BE2C (cell line): ENCODE measurements at regions not wholly inside any gene's neighbourhood (a gene's known extent, or its start where the extent isn't known, plus 50 kb on each side); places are given as distances from the start of the nearest gene placed in this dataset.

Source experiments
- DNase-seq: peaks from one replicate; pipeline ENCODE4 v3.0.0-alpha.2; 2020
- H3K27me3 ChIP-seq: fragments of 250-450 bp; sonication (Bioruptor Pico); 2 replicates; pipeline ENCODE4 v1.5.1; 2020; ENCODE audit warnings: mild to moderate bottlenecking
- H3K36me3 ChIP-seq: fragments of 250-450 bp; sonication (Bioruptor Pico); 2 replicates; pipeline ENCODE4 v1.5.1; 2020; ENCODE audit warnings: mild to moderate bottlenecking
- H3K4me1 ChIP-seq: fragments of 250-450 bp; sonication (Bioruptor Pico); 2 replicates; pipeline ENCODE4 v1.5.1; 2020
- H3K4me3 ChIP-seq: 2 replicates; pipeline ENCODE4 v1.5.1; 2011; ENCODE audit warnings: low read depth, low read length
- H3K9me3 ChIP-seq: fragments of 250-450 bp; sonication (Bioruptor Pico); 2 replicates; pipeline ENCODE4 v1.5.1; 2020
- CTCF ChIP-seq: IDR thresholded peaks from 2 replicates; pipeline ENCODE4 v1.5.1; 2012; ENCODE audit warnings: mild to moderate bottlenecking, low read depth, low read length

- no peak overlapping the region for H3K4me3 ChIP-seq
- H3K9me3 ChIP-seq, result no peaks in the 10 kb centered on the region
- peaks cover 15% of the 10 kb centered on the region for H3K4me1 ChIP-seq
- no peaks in the 10 kb centered on the region for H3K36me3 ChIP-seq
- no peaks in the 10 kb centered on the region for H3K27me3 ChIP-seq
- TF ChIP-seq CTCF, result no peak
- peak; percentile 62 for DNase-seq
Observed at GRCh38 chr13:72314210-72314609, 413.2 kb downstream of the MZT1 start.

DNA sequence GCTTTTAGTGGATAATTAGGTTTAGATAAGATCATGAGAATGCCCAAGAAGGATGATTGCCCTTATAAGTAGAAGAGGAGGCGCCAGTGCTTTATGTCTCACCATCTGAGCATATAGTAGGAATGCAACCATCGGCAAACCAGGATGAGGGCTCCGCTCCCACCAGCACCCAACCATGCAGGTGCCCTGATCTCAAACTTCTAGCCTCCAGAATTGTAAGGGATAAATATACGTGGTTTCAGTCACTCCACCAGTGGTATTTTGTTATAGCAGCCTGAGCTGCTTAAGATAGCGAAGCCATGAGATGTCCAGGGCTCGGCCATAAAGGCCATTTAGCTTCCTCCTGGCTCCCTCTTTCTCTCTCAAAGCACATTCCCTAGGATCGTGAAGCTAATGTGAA is 413.9 kb downstream of the MZT1 start:
- H3K27me3 ChIP-seq, result no peaks in the 10 kb centered on the region
- H3K9me3 ChIP-seq, result no peaks in the 10 kb centered on the region
- H3K4me3 ChIP-seq, result no peak overlapping the region
- TF ChIP-seq CTCF, result no peak
- peaks cover 15% of the 10 kb centered on the region for H3K4me1 ChIP-seq
- no peaks in the 10 kb centered on the region for H3K36me3 ChIP-seq
- DNase-seq, result no peak

- Histone ChIP-seq H3K27me3 (no peaks in the 10 kb centered on the region), H3K36me3 (no peaks in the 10 kb centered on the region), H3K4me3 (no peak overlapping the region), H3K4me1 (peaks cover 8% of the 10 kb centered on the region; the same call in 1 of the 2 replicates), H3K9me3 (no peaks in the 10 kb centered on the region)
- DNase-seq, result no peak
- no peak for TF ChIP-seq CTCF
Observed at GRCh38 chr13:72303941-72304746, 423.3 kb downstream of the MZT1 start.

GRCh38 chr13:72296246-72296645 is 429.2 kb upstream of the DACH1 start:
- Histone ChIP-seq H3K4me1 (no peaks in the 10 kb centered on the region), H3K27me3 (no peaks in the 10 kb centered on the region), H3K36me3 (no peaks in the 10 kb centered on the region), H3K4me3 (no peak overlapping the region), H3K9me3 (no peaks in the 10 kb centered on the region)
- DNase-seq, result no peak
- no peak for TF ChIP-seq CTCF

DNA sequence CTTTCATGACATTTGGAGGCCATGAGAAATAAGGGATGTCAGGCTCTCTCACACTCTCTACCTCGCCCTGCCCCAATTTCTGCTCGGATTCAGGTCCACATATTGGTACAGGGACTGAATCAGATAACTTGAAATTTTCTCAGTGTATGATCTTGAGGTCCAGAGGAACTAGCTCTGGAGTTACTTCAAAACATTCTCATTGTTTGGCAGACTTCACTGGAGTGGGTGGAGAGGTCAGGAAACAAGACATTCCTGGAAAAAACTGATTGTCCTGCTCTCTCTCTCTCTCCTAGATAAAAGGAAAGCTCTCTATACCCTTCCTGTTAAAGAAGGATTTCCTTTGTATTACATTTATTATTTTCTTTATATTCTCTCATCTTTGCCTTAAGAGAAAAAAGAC is 428.1 kb upstream of the DACH1 start:
- H3K36me3 ChIP-seq, result no peaks in the 10 kb centered on the region
- no peaks in the 10 kb centered on the region for H3K4me1 ChIP-seq
- no peaks in the 10 kb centered on the region for H3K27me3 ChIP-seq
- H3K9me3 ChIP-seq, result no peaks in the 10 kb centered on the region
- no peak for DNase-seq
- no peak for TF ChIP-seq CTCF
- no peak overlapping the region for H3K4me3 ChIP-seq

DNA sequence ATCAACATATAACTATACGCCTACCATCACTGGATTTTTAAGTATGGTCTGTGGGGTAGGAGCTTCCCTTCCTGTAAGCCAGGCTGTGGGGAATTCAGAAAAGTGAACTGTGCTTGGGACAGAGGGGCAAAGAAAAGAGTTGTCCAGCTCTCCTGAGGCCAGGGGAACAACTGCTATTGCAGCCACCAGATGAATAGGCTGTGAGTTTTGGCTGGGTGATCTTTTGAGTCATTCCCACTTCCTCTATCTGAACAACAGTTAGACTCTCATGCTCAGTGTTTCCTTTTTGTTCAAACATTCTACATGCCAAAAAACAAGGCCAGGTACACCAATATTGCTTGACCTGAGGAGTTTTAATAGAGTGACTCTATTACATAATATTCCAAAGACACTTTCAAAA is 426.2 kb upstream of the DACH1 start:
- Histone ChIP-seq H3K9me3 (no peaks in the 10 kb centered on the region), H3K36me3 (no peaks in the 10 kb centered on the region), H3K27me3 (no peaks in the 10 kb centered on the region), H3K4me3 (no peak overlapping the region), H3K4me1 (no peaks in the 10 kb centered on the region)
- DNase-seq, result no peak
- TF ChIP-seq CTCF, result no peak
